Right atrium auricular region (tissue), 2 donors: ENCODE measurements at regions not wholly inside any gene's neighbourhood (a gene's known extent, or its start where the extent isn't known, plus 50 kb on each side); places are given as distances from the start of the nearest gene placed in this dataset.
"Not testable (repeated sequence)": the region's sequence is repeated elsewhere in the genome, so short reads cannot be mapped to it uniquely, and the experiment has no call there.

Experiments
- DNase-seq: peaks from one replicate; pipeline ENCODE4 v3.0.0-alpha.2; 2019; ENCODE audit warnings: low spot score
- H3K27ac ChIP-seq, 2 donors: fragments of 200-600 bp; sonication (generic); 1 replicate in 1 of 2; 2 replicates in 1 of 2; pipeline ENCODE4 v1.5.1; 2016 to 2019
- H3K27me3 ChIP-seq, 2 donors: fragments of 200-600 bp; sonication (generic); one replicate each; pipeline versions ENCODE4 v1.5.1 to v1.6.0; 2017 to 2019
- H3K36me3 ChIP-seq: fragments of 200-600 bp; sonication (generic); one replicate; pipeline ENCODE4 v1.5.1; 2016
- H3K4me1 ChIP-seq, 2 donors: fragments of 200-600 bp; sonication (generic); one replicate each; pipeline versions ENCODE4 v1.5.1 to v1.6.0; 2017 to 2019
- H3K4me3 ChIP-seq, 2 donors: fragments of 200-600 bp; sonication (generic); 1 replicate in 1 of 2; 2 replicates in 1 of 2; pipeline ENCODE4 v1.5.1; 2017 to 2019; ENCODE audit warnings: mild to moderate bottlenecking in 1 of 2, moderate library complexity in 1 of 2
- H3K9me3 ChIP-seq, 2 donors: fragments of 200-600 bp; sonication (generic); one replicate each; pipeline ENCODE4 v1.5.1; 2019
- CTCF ChIP-seq, 2 donors: fragments of 200-600 bp; sonication (generic); IDR thresholded peaks; one replicate each; pipeline ENCODE4 v1.5.1; 2019; ENCODE audit warnings: antibody characterized with exemption in 2 of 2

GRCh38 chrX:82528525-82528924, 979.6 kb upstream of the POU3F4 start:
- Histone ChIP-seq H3K27me3 (no peaks in the 10 kb centered on the region), H3K4me3 (no peak overlapping the region), H3K27ac (no peak overlapping the region), H3K9me3 (no peaks in the 10 kb centered on the region), H3K4me1 (no peaks in the 10 kb centered on the region), H3K36me3 (no peaks in the 10 kb centered on the region)
- DNase-seq, result no peak
- TF ChIP-seq CTCF (IDR thresholded peaks at IDR 0.05), result no peak

- no peak for TF ChIP-seq CTCF (IDR thresholded peaks at IDR 0.05)
- H3K4me1 ChIP-seq, result no peaks in the 10 kb centered on the region
- no peaks in the 10 kb centered on the region for H3K27me3 ChIP-seq
- no peaks in the 10 kb centered on the region for H3K36me3 ChIP-seq
- DNase-seq, result no peak
- H3K9me3 ChIP-seq, result no peaks in the 10 kb centered on the region
- H3K4me3 ChIP-seq, result no peak overlapping the region
- no peak overlapping the region for H3K27ac ChIP-seq
These were observed 973.9 kb upstream of the POU3F4 start for GRCh38 chrX:82534086-82534597.

GRCh38 chrX:82537205-82537604, 970.9 kb upstream of the POU3F4 start:
- not testable (repeated sequence) for H3K9me3 ChIP-seq, H3K27me3 ChIP-seq, H3K27ac ChIP-seq, H3K4me3 ChIP-seq, H3K4me1 ChIP-seq, H3K36me3 ChIP-seq, DNase-seq

- no peaks in the 10 kb centered on the region for H3K27me3 ChIP-seq
- no peaks in the 10 kb centered on the region for H3K9me3 ChIP-seq
- TF ChIP-seq CTCF (IDR thresholded peaks at IDR 0.05), result no peak
- H3K36me3 ChIP-seq, result no peaks in the 10 kb centered on the region
- DNase-seq, result no peak
- H3K27ac ChIP-seq, result no peak overlapping the region
- no peak overlapping the region for H3K4me3 ChIP-seq
- H3K4me1 ChIP-seq, result no peaks in the 10 kb centered on the region
These were observed 966.3 kb upstream of the POU3F4 start for GRCh38 chrX:82541822-82542221.

GRCh38 chrX:82552201-82552600, 955.9 kb upstream of the POU3F4 start:
- not testable (repeated sequence) for DNase-seq, H3K36me3 ChIP-seq, H3K9me3 ChIP-seq, H3K27me3 ChIP-seq, H3K27ac ChIP-seq, H3K4me1 ChIP-seq, H3K4me3 ChIP-seq

GRCh38 chrX:82556588-82556987, 951.5 kb upstream of the POU3F4 start:
- no peak for TF ChIP-seq CTCF (IDR thresholded peaks at IDR 0.05)
- Histone ChIP-seq H3K27ac (no peak overlapping the region), H3K36me3 (no peaks in the 10 kb centered on the region), H3K4me1 (no peaks in the 10 kb centered on the region), H3K9me3 (no peaks in the 10 kb centered on the region), H3K27me3 (no peaks in the 10 kb centered on the region), H3K4me3 (no peak overlapping the region)
- DNase-seq, result no peak

GRCh38 chrX:82585868-82586267, 922.2 kb upstream of the POU3F4 start:
- no peak overlapping the region for H3K4me3 ChIP-seq
- H3K4me1 ChIP-seq, result no peaks in the 10 kb centered on the region
- H3K27me3 ChIP-seq, result peaks cover 0 to 3% of the 10 kb centered on the region in 2 donors
- no peaks in the 10 kb centered on the region for H3K36me3 ChIP-seq
- H3K27ac ChIP-seq, result no peak overlapping the region
- no peak for TF ChIP-seq CTCF (IDR thresholded peaks at IDR 0.05)
- no peak for DNase-seq
- no peaks in the 10 kb centered on the region for H3K9me3 ChIP-seq
